ENCODE measurements at regions not wholly inside any gene's neighbourhood (a gene's known extent, or its start where the extent isn't known, plus 50 kb on each side); places are given as distances from the start of the nearest gene placed in this dataset.
"Not testable (repeated sequence)": the region's sequence is repeated elsewhere in the genome, so short reads cannot be mapped to it uniquely, and the experiment has no call there.

- Histone ChIP-seq H3K27me3 (ENCODE audit: control insufficient read depth in 1 of 2, insufficient read depth in 2 of 2, low read length in 2 of 2) (no peaks in the 10 kb centered on the region), H3K4me1 (ENCODE audit: insufficient read depth, low read length) (no peaks in the 10 kb centered on the region), H3K4me3 (ENCODE audit: low read length) (no peak overlapping the region), H3K9me3 (ENCODE audit: control insufficient read depth in 1 of 2, insufficient read depth in 1 of 2, low read length in 2 of 2) (peaks cover 0 to 3% of the 10 kb centered on the region in 2 experiments), H3K36me3 (ENCODE audit: insufficient read depth, low read length) (no peaks in the 10 kb centered on the region), H3K27ac (ENCODE audit: low read depth in 1 of 2, low read length in 2 of 2) (no peak overlapping the region)
- no peak overlapping the region for H3K4me3 Mint-ChIP-seq
- H3K27ac Mint-ChIP-seq: no peak overlapping the region
- ATAC-seq (ENCODE audit: poor library complexity) (no peak), DNase-seq (no peak)
- no peaks in the 10 kb centered on the region for H3K9me3 Mint-ChIP-seq
- ChIA-PET CTCF (no interaction called here), POLR2A (no interaction called here)
- no peak for TF ChIP-seq CTCF (IDR thresholded peaks at IDR 0.05)
- H3K36me3 Mint-ChIP-seq (ENCODE audit: low read depth): no peaks in the 10 kb centered on the region
- H3K27me3 Mint-ChIP-seq: no peaks in the 10 kb centered on the region
- H3K4me1 Mint-ChIP-seq (ENCODE audit: low read depth): no peaks in the 10 kb centered on the region
- intact Hi-C loops (cut with DNase I, micrococcal nuclease): no loop called here
These were observed 309.4 kb downstream of the HGF start for GRCh38 chr7:81460250-81461045.

GRCh38 chr7:81459485-81459884 is 310.4 kb downstream of the HGF start:
- no peaks in the 10 kb centered on the region for H3K36me3 ChIP-seq (ENCODE audit: insufficient read depth, low read length)
- H3K4me3 Mint-ChIP-seq: no peak overlapping the region
- H3K9me3 Mint-ChIP-seq: no peaks in the 10 kb centered on the region
- H3K4me3 ChIP-seq (ENCODE audit: low read length): no peak overlapping the region
- H3K27me3 Mint-ChIP-seq: no peaks in the 10 kb centered on the region
- H3K9me3 ChIP-seq (ENCODE audit: control insufficient read depth in 1 of 2, insufficient read depth in 1 of 2, low read length in 2 of 2): peaks cover 0 to 3% of the 10 kb centered on the region in 2 experiments
- ATAC-seq (ENCODE audit: poor library complexity) (no peak), DNase-seq (no peak)
- H3K27ac Mint-ChIP-seq: no peak overlapping the region
- H3K4me1 ChIP-seq (ENCODE audit: insufficient read depth, low read length): no peaks in the 10 kb centered on the region
- ChIA-PET CTCF (no interaction called here), POLR2A (no interaction called here)
- no peak overlapping the region for H3K27ac ChIP-seq (ENCODE audit: low read depth in 1 of 2, low read length in 2 of 2)
- H3K4me1 Mint-ChIP-seq (ENCODE audit: low read depth): no peaks in the 10 kb centered on the region
- intact Hi-C loops (cut with DNase I, micrococcal nuclease): no loop called here
- no peak for TF ChIP-seq CTCF (IDR thresholded peaks at IDR 0.05)
- no peaks in the 10 kb centered on the region for H3K36me3 Mint-ChIP-seq (ENCODE audit: low read depth)
- no peaks in the 10 kb centered on the region for H3K27me3 ChIP-seq (ENCODE audit: control insufficient read depth in 1 of 2, insufficient read depth in 2 of 2, low read length in 2 of 2)

GRCh38 chr7:81457852-81458522 is 311.9 kb downstream of the HGF start:
- H3K27me3 Mint-ChIP-seq: no peaks in the 10 kb centered on the region
- ATAC-seq (ENCODE audit: poor library complexity): no peak

GRCh38 chr7:81453770-81454169 is 316.1 kb downstream of the HGF start:
- H3K36me3 Mint-ChIP-seq (ENCODE audit: low read depth); H3K9me3 Mint-ChIP-seq; H3K9me3 ChIP-seq (ENCODE audit: control insufficient read depth in 1 of 2, insufficient read depth in 1 of 2, low read length in 2 of 2); CTCF ChIA-PET; H3K27me3 ChIP-seq (ENCODE audit: control insufficient read depth in 1 of 2, insufficient read depth in 2 of 2, low read length in 2 of 2); ATAC-seq (ENCODE audit: poor library complexity); intact Hi-C loops (cut with DNase I, micrococcal nuclease); H3K27ac ChIP-seq (ENCODE audit: low read depth in 1 of 2, low read length in 2 of 2); H3K4me1 Mint-ChIP-seq (ENCODE audit: low read depth); H3K27me3 Mint-ChIP-seq; DNase-seq; H3K4me3 Mint-ChIP-seq; H3K4me1 ChIP-seq (ENCODE audit: insufficient read depth, low read length); H3K36me3 ChIP-seq (ENCODE audit: insufficient read depth, low read length); H3K4me3 ChIP-seq (ENCODE audit: low read length); H3K27ac Mint-ChIP-seq; POLR2A ChIA-PET: not testable (repeated sequence)

More at GRCh38 chr7:81457852-81458522, 311.9 kb downstream of the HGF start:
- H3K4me3 Mint-ChIP-seq: no peak overlapping the region
- Histone ChIP-seq H3K4me1 (ENCODE audit: insufficient read depth, low read length) (no peaks in the 10 kb centered on the region), H3K36me3 (ENCODE audit: insufficient read depth, low read length) (no peaks in the 10 kb centered on the region), H3K27me3 (ENCODE audit: control insufficient read depth in 1 of 2, insufficient read depth in 2 of 2, low read length in 2 of 2) (no peaks in the 10 kb centered on the region), H3K4me3 (ENCODE audit: low read length) (no peak overlapping the region), H3K27ac (ENCODE audit: low read depth in 1 of 2, low read length in 2 of 2) (no peak overlapping the region), H3K9me3 (ENCODE audit: control insufficient read depth in 1 of 2, insufficient read depth in 1 of 2, low read length in 2 of 2) (peaks cover 0 to 3% of the 10 kb centered on the region in 2 experiments)
- intact Hi-C loops (cut with DNase I, micrococcal nuclease): no loop called here
- TF ChIP-seq CTCF (IDR thresholded peaks at IDR 0.05): no peak
- ChIA-PET POLR2A (no interaction called here), CTCF (no interaction called here)
- no peaks in the 10 kb centered on the region for H3K9me3 Mint-ChIP-seq
- DNase-seq: no peak
- no peaks in the 10 kb centered on the region for H3K4me1 Mint-ChIP-seq (ENCODE audit: low read depth)
- H3K36me3 Mint-ChIP-seq (ENCODE audit: low read depth): no peaks in the 10 kb centered on the region
- H3K27ac Mint-ChIP-seq: no peak overlapping the region
